ENCODE measurements at regions not wholly inside any gene's neighbourhood (a gene's known extent, or its start where the extent isn't known, plus 50 kb on each side); places are given as distances from the start of the nearest gene placed in this dataset.

- Histone ChIP-seq H4K8ac (ENCODE audit: low read depth in 2 of 2, low read length in 2 of 2) (peak overlapping the region in 1 of 2 experiments; percentile 8; a peak in 1 of 4 replicates), H3K9me3 (ENCODE audit: control insufficient read depth, insufficient read depth, low read length) (no peaks in the 10 kb centered on the region), H2AFZ (replicated peaks; ENCODE audit: low read length, poor library complexity) (no peak overlapping the region), H2BK120ac (ENCODE audit: low read depth, low read length) (no peak overlapping the region), H2AK9ac (replicated peaks; ENCODE audit: low read depth, low read length, poor library complexity) (no peak overlapping the region), H3K56ac (ENCODE audit: extremely low read depth, insufficient read depth, low read length) (no peak overlapping the region), H3K27ac (ENCODE audit: insufficient read depth, low read length) (no peak overlapping the region), H3K79me1 (ENCODE audit: low read depth in 1 of 2, low read length in 2 of 2) (no peaks in the 10 kb centered on the region), H2BK5ac (ENCODE audit: low read depth, low read length, poor library complexity, severe bottlenecking) (no peak overlapping the region), H2AK5ac (ENCODE audit: low read depth, low read length) (no peak overlapping the region), H3K4me3 (ENCODE audit: insufficient read depth, low read depth, low read length) (no peak overlapping the region), H4K91ac (ENCODE audit: insufficient read depth, low read depth, low read length) (no peak overlapping the region), H3K23ac (ENCODE audit: low read depth, low read length) (no peak overlapping the region), H3K4me2 (ENCODE audit: low read depth, low read length) (no peak overlapping the region), H3K9ac (ENCODE audit: low read depth, low read length) (no peak overlapping the region), H3K27me3 (ENCODE audit: control insufficient read depth, insufficient read depth, low read length) (peaks cover 5% of the 10 kb centered on the region), H4K20me1 (ENCODE audit: insufficient read depth, low read length) (no peaks in the 10 kb centered on the region), H4K5ac (ENCODE audit: low read depth, low read length) (no peak overlapping the region), H3K36me3 (ENCODE audit: control insufficient read depth, insufficient read depth, low read length) (no peaks in the 10 kb centered on the region), H3K9me1 (ENCODE audit: insufficient read depth, low read length) (peaks cover 3% of the 10 kb centered on the region), H2BK20ac (ENCODE audit: low read depth, low read length) (no peak overlapping the region), H3K4me1 (ENCODE audit: control insufficient read depth, insufficient read depth, low read length) (peaks cover 12% of the 10 kb centered on the region), H3K4ac (ENCODE audit: low read depth, low read length) (no peak overlapping the region), H3K18ac (ENCODE audit: low read depth, low read length) (no peak overlapping the region), H3K14ac (replicated peaks; ENCODE audit: low read depth, low read length) (no peak overlapping the region), H2BK15ac (ENCODE audit: low read depth, low read length) (no peak overlapping the region)
- intact Hi-C loops (cut with micrococcal nuclease) (no loop called here), dilution Hi-C loops (cut with HindIII; ENCODE audit: low sequenced_read_pairs, unreplicated experiment) (no loop called here), in situ Hi-C loops (cut with MboI; ENCODE audit: low sequenced_read_pairs) (no loop called here)
- ATAC-seq (ENCODE audit: low read depth) = no peak
- no CpG with 5 or more reads among the region's 6 CpGs for WGBS, 2 experiments (ENCODE audit: extremely low coverage in 2 of 2, insufficient read length in 1 of 2)
- POLR2A ChIA-PET (ENCODE audit: unreplicated experiment) = no interaction called here
- CTCF ChIA-PET = no interaction called here
- BruUV-seq (replicated peaks) = no TSS peak
- no peak for DNase-seq
- no peak for TF ChIP-seq MAFK (IDR thresholded peaks at IDR 0.05; ENCODE audit: low read depth, low read length)
- TF ChIP-seq CHD1 (IDR thresholded peaks at IDR 0.05; ENCODE audit: low read depth, low read length) = no peak
- no peak for TF ChIP-seq CEBPB (IDR thresholded peaks at IDR 0.05; ENCODE audit: low read depth, low read length)
- TF ChIP-seq POLR2A (IDR thresholded peaks at IDR 0.05; ENCODE audit: low read depth, low read length) = no peak
- no peak for TF ChIP-seq BHLHE40 (IDR thresholded peaks at IDR 0.05; ENCODE audit: low read depth, low read length)
- no peak for TF ChIP-seq FOS (IDR thresholded peaks at IDR 0.05; ENCODE audit: low read depth, low read length)
- no peak for TF ChIP-seq SMC3 (IDR thresholded peaks at IDR 0.05; ENCODE audit: low read depth, low read length)
- no peak for TF ChIP-seq MAZ (IDR thresholded peaks at IDR 0.05; ENCODE audit: borderline replicate concordance, low read depth, low read length)
- no peak for TF ChIP-seq NFE2L2 (IDR thresholded peaks at IDR 0.05; ENCODE audit: low read depth, low read length)
- no peak for TF ChIP-seq ELK1 (IDR thresholded peaks at IDR 0.05; ENCODE audit: borderline replicate concordance, low read depth, low read length)
- no peak for TF ChIP-seq USF2 (IDR thresholded peaks at IDR 0.05; ENCODE audit: low read depth, low read length)
- TF ChIP-seq CTCF (conservative IDR thresholded peaks at IDR 0.05; ENCODE audit: low read depth, low read length) = no peak
- TF ChIP-seq MXI1 (IDR thresholded peaks at IDR 0.05; ENCODE audit: borderline replicate concordance, low read depth, low read length) = no peak
- TF ChIP-seq RFX5 (IDR thresholded peaks at IDR 0.05; ENCODE audit: low read depth, low read length) = no peak
- no peak for TF ChIP-seq RAD21 (IDR thresholded peaks at IDR 0.05; ENCODE audit: low read length)
- no peak for TF ChIP-seq RCOR1 (IDR thresholded peaks at IDR 0.05; ENCODE audit: insufficient replicate concordance, low read length)
These were observed 140.8 kb upstream of the SERTAD2 start for GRCh38 chr2:64794426-64794995.

Data from IMR-90 (cell line).